Progenitor cell of endocrine pancreas (in vitro differentiated cells): ENCODE measurements at regions not wholly inside any gene's neighbourhood (a gene's known extent, or its start where the extent isn't known, plus 50 kb on each side); places are given as distances from the start of the nearest gene placed in this dataset.

Experiments
- DNase-seq: peaks from one replicate; pipeline ENCODE4 v3.0.0; 2021; ENCODE audit warnings: low spot score; ENCODE audit not compliant: unreplicated experiment
- H3K27ac Mint-ChIP-seq: 2 replicates; pipeline ENCODE4 v1.8.0; 2021; ENCODE audit warnings: mild to moderate bottlenecking, moderate library complexity, mixed read lengths
- H3K27me3 Mint-ChIP-seq: 2 replicates; pipeline ENCODE4 v1.8.0; 2021; ENCODE audit warnings: mixed read lengths
- H3K36me3 Mint-ChIP-seq: 2 replicates; pipeline ENCODE4 v1.8.0; 2022; ENCODE audit warnings: mixed read lengths; ENCODE audit not compliant: insufficient read depth
- H3K4me1 Mint-ChIP-seq: 2 replicates; pipeline ENCODE4 v1.8.0; 2021; ENCODE audit warnings: low read depth, mixed read lengths
- H3K4me3 Mint-ChIP-seq: 2 replicates; pipeline ENCODE4 v1.8.0; 2021; ENCODE audit warnings: low read depth, mild to moderate bottlenecking, moderate library complexity, mixed read lengths
- H3K9me3 Mint-ChIP-seq: 2 replicates; pipeline ENCODE4 v1.8.0; 2021; ENCODE audit warnings: low read depth, mixed read lengths
- CTCF ChIP-seq: fragments of 200-600 bp; sonication (generic); IDR thresholded peaks from one replicate; pipeline ENCODE4 v1.5.0; 2021; ENCODE audit warnings: antibody characterized with exemption, mild to moderate bottlenecking; ENCODE audit not compliant: unreplicated experiment

- Mint-ChIP-seq H3K27ac (no peak overlapping the region), H3K27me3 (peaks cover 27% of the 10 kb centered on the region)
Measured at GRCh38 chr16:88315543-88316105, 67.1 kb upstream of the ZNF469 start.

GRCh38 chr16:88316151-88316550 is 66.6 kb upstream of the ZNF469 start:
- Mint-ChIP-seq H3K9me3 (peaks cover 11% of the 10 kb centered on the region), H3K27ac (no peak overlapping the region), H3K4me3 (no peak overlapping the region), H3K27me3 (peaks cover 23% of the 10 kb centered on the region), H3K36me3 (peaks cover 2% of the 10 kb centered on the region), H3K4me1 (peaks cover 2% of the 10 kb centered on the region)
- no peak for TF ChIP-seq CTCF
- no peak for DNase-seq

More at GRCh38 chr16:88315543-88316105, 67.1 kb upstream of the ZNF469 start:
- DNase-seq, result no peak
- Mint-ChIP-seq H3K4me3 (no peak overlapping the region), H3K36me3 (peaks cover 2% of the 10 kb centered on the region), H3K9me3 (peaks cover 11% of the 10 kb centered on the region), H3K4me1 (peaks cover 2% of the 10 kb centered on the region)
- TF ChIP-seq CTCF, result no peak

GRCh38 chr16:88316941-88317612 is 65.7 kb upstream of the ZNF469 start:
- Mint-ChIP-seq H3K4me1 (peaks cover 2% of the 10 kb centered on the region), H3K36me3 (peaks cover 2% of the 10 kb centered on the region), H3K27ac (no peak overlapping the region), H3K27me3 (peaks cover 19% of the 10 kb centered on the region), H3K9me3 (peaks cover 6% of the 10 kb centered on the region), H3K4me3 (no peak overlapping the region)
- no peak for DNase-seq
- no peak for TF ChIP-seq CTCF

- no peak for TF ChIP-seq CTCF
- Mint-ChIP-seq H3K27me3 (peaks cover 14% of the 10 kb centered on the region), H3K36me3 (no peaks in the 10 kb centered on the region), H3K4me3 (no peak overlapping the region), H3K4me1 (peaks cover 2% of the 10 kb centered on the region), H3K27ac (no peak overlapping the region), H3K9me3 (peaks cover 1% of the 10 kb centered on the region)
- DNase-seq, result no peak
Measured at GRCh38 chr16:88317613-88317965, 65.2 kb upstream of the ZNF469 start.

- peaks cover 13% of the 10 kb centered on the region for H3K27me3 Mint-ChIP-seq
- H3K4me3 Mint-ChIP-seq, result no peak overlapping the region
- no peak for TF ChIP-seq CTCF
- H3K27ac Mint-ChIP-seq, result no peak overlapping the region
- no peaks in the 10 kb centered on the region for H3K36me3 Mint-ChIP-seq
- H3K4me1 Mint-ChIP-seq, result peaks cover 2% of the 10 kb centered on the region
- no peaks in the 10 kb centered on the region for H3K9me3 Mint-ChIP-seq
- DNase-seq, result no peak
Measured at GRCh38 chr16:88318051-88318450, 64.7 kb upstream of the ZNF469 start.
